ENCODE measurements at regions not wholly inside any gene's neighbourhood (a gene's known extent, or its start where the extent isn't known, plus 50 kb on each side); places are given as distances from the start of the nearest gene placed in this dataset.

GRCh38 chr3:35408882-35409281 lies 230.4 kb upstream of the ARPP21 start:
- no peak for DNase-seq (ENCODE audit: low spot score in 2 of 2)
- intact Hi-C loops (cut with DNase I; ENCODE audit: low total_unique reads) = no loop called here
- H3K4me3 ChIP-seq (ENCODE audit: low read depth, poor library complexity, severe bottlenecking) = no peak overlapping the region
- no peak for TF ChIP-seq POLR2A (IDR thresholded peaks at IDR 0.05)
- no peak for TF ChIP-seq CTCF (IDR thresholded peaks at IDR 0.05)
- WGBS, 2 donors = 88 to 91% methylated on average over 1 of the region's 1 CpG

- H3K4me3 ChIP-seq (ENCODE audit: low read depth, poor library complexity, severe bottlenecking) = no peak overlapping the region
- TF ChIP-seq POLR2A (IDR thresholded peaks at IDR 0.05) = no peak
- no peak for TF ChIP-seq CTCF (IDR thresholded peaks at IDR 0.05)
- 59 to 71% methylated on average over 1 of the region's 1 CpG for WGBS, 2 donors
- intact Hi-C loops (cut with DNase I; ENCODE audit: low total_unique reads) = no loop called here
- no peak for DNase-seq (ENCODE audit: low spot score in 2 of 2)
Measured at GRCh38 chr3:35409991-35410390, 229.3 kb upstream of the ARPP21 start.

- intact Hi-C loops (cut with DNase I; ENCODE audit: low total_unique reads) = no loop called here
- no peak overlapping the region for H3K4me3 ChIP-seq (ENCODE audit: low read depth, poor library complexity, severe bottlenecking)
- TF ChIP-seq POLR2A (IDR thresholded peaks at IDR 0.05) = no peak
- no peak for TF ChIP-seq CTCF (IDR thresholded peaks at IDR 0.05)
- 93 to 97% methylated on average over 1 of the region's 1 CpG for WGBS, 2 donors
- DNase-seq (ENCODE audit: low spot score in 2 of 2) = no peak
Measured at GRCh38 chr3:35413483-35413882, 225.8 kb upstream of the ARPP21 start.

GRCh38 chr3:35417080-35417479 lies 222.2 kb upstream of the ARPP21 start:
- WGBS, 2 donors = 54 to 57% methylated on average over 2 of the region's 2 CpGs

GRCh38 chr3:35422101-35422500 lies 217.2 kb upstream of the ARPP21 start:
- DNase-seq (ENCODE audit: low spot score in 2 of 2) = no peak
- intact Hi-C loops (cut with DNase I; ENCODE audit: low total_unique reads) = no loop called here
- H3K4me3 ChIP-seq (ENCODE audit: low read depth, poor library complexity, severe bottlenecking) = no peak overlapping the region
- TF ChIP-seq CTCF (IDR thresholded peaks at IDR 0.05) = no peak
- TF ChIP-seq POLR2A (IDR thresholded peaks at IDR 0.05) = no peak
- 81 to 89% methylated on average over 1 of the region's 1 CpG for WGBS, 2 donors

More at GRCh38 chr3:35417080-35417479, 222.2 kb upstream of the ARPP21 start:
- TF ChIP-seq POLR2A (IDR thresholded peaks at IDR 0.05) = no peak
- no peak for TF ChIP-seq CTCF (IDR thresholded peaks at IDR 0.05)
- intact Hi-C loops (cut with DNase I; ENCODE audit: low total_unique reads) = no loop called here
- H3K4me3 ChIP-seq (ENCODE audit: low read depth, poor library complexity, severe bottlenecking) = no peak overlapping the region
- DNase-seq (ENCODE audit: low spot score in 2 of 2) = no peak

GRCh38 chr3:35422836-35423601 lies 216.3 kb upstream of the ARPP21 start:
- intact Hi-C loops (cut with DNase I; ENCODE audit: low total_unique reads) = no loop called here
- no peak for DNase-seq (ENCODE audit: low spot score in 2 of 2)
- WGBS, 2 donors = 50 to 51% methylated on average over 6 of the region's 6 CpGs
- TF ChIP-seq CTCF (IDR thresholded peaks at IDR 0.05) (no peak), POLR2A (IDR thresholded peaks at IDR 0.05) (no peak)
- H3K4me3 ChIP-seq (ENCODE audit: low read depth, poor library complexity, severe bottlenecking) = no peak overlapping the region

All from lower leg skin (tissue), 4 donors.